ENCODE measurements at regions not wholly inside any gene's neighbourhood (a gene's known extent, or its start where the extent isn't known, plus 50 kb on each side); places are given as distances from the start of the nearest gene placed in this dataset.
"Not testable (repeated sequence)": the region's sequence is repeated elsewhere in the genome, so short reads cannot be mapped to it uniquely, and the experiment has no call there.

DNA sequence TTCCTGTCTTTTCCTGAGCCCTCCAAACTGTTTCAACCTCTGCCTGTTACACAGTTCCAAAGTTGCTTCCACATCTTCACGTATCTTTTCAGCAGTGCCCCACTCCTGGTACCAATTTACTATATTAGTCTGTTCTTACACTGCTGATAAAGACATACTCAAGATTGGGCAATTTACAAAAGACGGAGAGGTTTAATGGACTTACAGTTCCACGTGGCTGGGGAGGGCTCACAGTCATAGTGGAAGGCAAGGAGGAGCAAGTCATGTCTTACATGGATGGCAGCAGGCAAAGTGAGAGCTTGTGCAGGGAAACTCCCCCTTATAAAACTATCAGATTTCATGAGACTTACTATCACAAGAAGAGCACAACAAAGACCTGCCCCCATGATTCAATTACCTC, 57.3 kb upstream of the NAMPT start:
- not testable (repeated sequence) for H3K27ac Mint-ChIP-seq; DNase-seq; H3K4me3 Mint-ChIP-seq; H3K27me3 Mint-ChIP-seq; H3K36me3 Mint-ChIP-seq (ENCODE audit: low read depth); H3K9me3 ChIP-seq (ENCODE audit: control insufficient read depth, low read length, poor library complexity, severe bottlenecking); ATAC-seq
- peaks cover 11% of the 10 kb centered on the region for H3K4me1 Mint-ChIP-seq

- H3K36me3 Mint-ChIP-seq (ENCODE audit: low read depth); H3K4me3 Mint-ChIP-seq; DNase-seq: not testable (repeated sequence)
Measured at GRCh38 chr7:106340247-106340596, 55.4 kb upstream of the NAMPT start.

GRCh38 chr7:106339513-106340246, 54.9 kb upstream of the NAMPT start:
- DNase-seq (no peak), ATAC-seq (no peak)
- Mint-ChIP-seq H3K36me3 (ENCODE audit: low read depth) (peaks cover 2% of the 10 kb centered on the region), H3K4me3 (no peak overlapping the region), H3K27me3 (no peaks in the 10 kb centered on the region), H3K27ac (no peak overlapping the region), H3K4me1 (peaks cover under 1% of the 10 kb centered on the region)
- peaks cover 5% of the 10 kb centered on the region for H3K9me3 ChIP-seq (ENCODE audit: control insufficient read depth, low read length, poor library complexity, severe bottlenecking)

More at GRCh38 chr7:106340247-106340596, 55.4 kb upstream of the NAMPT start:
- not testable (repeated sequence) for H3K27me3 Mint-ChIP-seq; ATAC-seq; H3K4me1 Mint-ChIP-seq; H3K9me3 ChIP-seq (ENCODE audit: control insufficient read depth, low read length, poor library complexity, severe bottlenecking); H3K27ac Mint-ChIP-seq

DNA sequence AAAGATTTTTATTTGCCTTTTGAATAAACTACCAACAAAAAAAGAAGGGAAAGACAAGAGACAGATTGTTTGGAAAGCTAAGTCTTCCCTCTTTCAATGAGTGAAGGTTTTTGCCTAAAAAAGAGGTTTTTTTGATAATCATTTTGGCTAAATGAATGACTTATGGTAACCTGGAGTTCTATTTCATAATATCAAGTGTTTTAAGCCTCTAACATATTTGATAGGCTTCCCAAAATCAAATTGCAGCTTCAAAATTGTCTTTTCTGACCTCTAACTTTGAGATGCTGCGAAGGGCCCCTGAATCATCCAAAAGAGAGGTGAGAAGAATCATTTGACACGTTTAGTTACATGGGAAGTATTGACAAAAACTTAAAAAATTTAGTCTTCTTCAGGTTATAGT, 53.0 kb upstream of the NAMPT start:
- Mint-ChIP-seq H3K27ac (no peak overlapping the region), H3K4me1 (no peaks in the 10 kb centered on the region), H3K27me3 (peaks cover 6% of the 10 kb centered on the region), H3K4me3 (no peak overlapping the region), H3K36me3 (ENCODE audit: low read depth) (peaks cover 2% of the 10 kb centered on the region)
- DNase-seq (no peak), ATAC-seq (no peak)
- H3K9me3 ChIP-seq (ENCODE audit: control insufficient read depth, low read length, poor library complexity, severe bottlenecking): peaks cover 5% of the 10 kb centered on the region

DNA sequence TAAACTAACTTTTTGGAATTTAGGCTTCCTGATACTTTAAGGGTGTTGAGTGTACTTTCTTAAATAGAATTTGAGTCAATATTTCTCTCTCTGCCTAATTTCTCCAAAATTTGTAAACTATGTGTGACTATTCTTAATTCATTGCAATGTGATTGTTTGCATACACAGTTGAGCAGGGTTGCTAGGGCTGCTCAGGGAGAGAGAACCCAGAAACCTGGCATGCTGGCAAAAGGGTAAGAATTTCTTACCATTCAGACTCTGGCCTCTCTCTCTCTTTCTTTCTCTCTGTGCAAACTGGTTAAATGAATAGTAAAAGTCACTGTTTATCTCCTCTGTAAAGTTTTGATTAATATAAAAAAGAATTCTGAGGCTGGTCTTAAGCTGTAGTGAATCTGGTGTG, 51.0 kb upstream of the NAMPT start:
- Mint-ChIP-seq H3K27me3 (peaks cover 18% of the 10 kb centered on the region), H3K36me3 (ENCODE audit: low read depth) (no peaks in the 10 kb centered on the region), H3K4me1 (no peaks in the 10 kb centered on the region), H3K27ac (no peak overlapping the region), H3K4me3 (no peak overlapping the region)
- H3K9me3 ChIP-seq (ENCODE audit: control insufficient read depth, low read length, poor library complexity, severe bottlenecking): no peaks in the 10 kb centered on the region
- DNase-seq (no peak), ATAC-seq (no peak)

All from T-helper 17 cell (primary cell).